ENCODE measurements at regions not wholly inside any gene's neighbourhood (a gene's known extent, or its start where the extent isn't known, plus 50 kb on each side); places are given as distances from the start of the nearest gene placed in this dataset.

GRCh38 chr12:105667973-105668743 is 337.7 kb downstream of the C12orf75 start:
- no peak for TF ChIP-seq CTCF (IDR thresholded peaks at IDR 0.05)
- Histone ChIP-seq H3K36me3 (no peaks in the 10 kb centered on the region), H3K27ac (no peak overlapping the region), H3K4me1 (ENCODE audit: control insufficient read depth in 1 of 2, insufficient read depth in 1 of 2, low read depth in 1 of 2, low read length in 1 of 2) (no peaks in the 10 kb centered on the region), H3K27me3 (no peaks in the 10 kb centered on the region), H3K9me3 (no peaks in the 10 kb centered on the region), H3K4me3 (ENCODE audit: low read depth in 1 of 2, low read length in 1 of 2) (no peak overlapping the region)

GRCh38 chr12:105670672-105671071 is 340.2 kb downstream of the C12orf75 start:
- Histone ChIP-seq H3K27ac (no peak overlapping the region), H3K27me3 (no peaks in the 10 kb centered on the region), H3K36me3 (no peaks in the 10 kb centered on the region), H3K4me3 (ENCODE audit: low read depth in 1 of 2, low read length in 1 of 2) (no peak overlapping the region), H3K9me3 (no peaks in the 10 kb centered on the region), H3K4me1 (ENCODE audit: control insufficient read depth in 1 of 2, insufficient read depth in 1 of 2, low read depth in 1 of 2, low read length in 1 of 2) (no peaks in the 10 kb centered on the region)
- no peak for TF ChIP-seq CTCF (IDR thresholded peaks at IDR 0.05)

- Histone ChIP-seq H3K36me3 (no peaks in the 10 kb centered on the region), H3K27ac (no peak overlapping the region), H3K27me3 (no peaks in the 10 kb centered on the region), H3K4me3 (ENCODE audit: low read depth in 1 of 2, low read length in 1 of 2) (no peak overlapping the region), H3K4me1 (ENCODE audit: control insufficient read depth in 1 of 2, insufficient read depth in 1 of 2, low read depth in 1 of 2, low read length in 1 of 2) (no peaks in the 10 kb centered on the region), H3K9me3 (no peaks in the 10 kb centered on the region)
- TF ChIP-seq CTCF (IDR thresholded peaks at IDR 0.05) = no peak
These were observed 341.2 kb downstream of the C12orf75 start for GRCh38 chr12:105671720-105672119.

- no peak overlapping the region for H3K27ac ChIP-seq
- no peak for TF ChIP-seq CTCF (IDR thresholded peaks at IDR 0.05)
- H3K27me3 ChIP-seq = no peaks in the 10 kb centered on the region
- no peaks in the 10 kb centered on the region for H3K36me3 ChIP-seq
- no peaks in the 10 kb centered on the region for H3K4me1 ChIP-seq (ENCODE audit: control insufficient read depth in 1 of 2, insufficient read depth in 1 of 2, low read depth in 1 of 2, low read length in 1 of 2)
- H3K9me3 ChIP-seq = no peaks in the 10 kb centered on the region
- no peak overlapping the region for H3K4me3 ChIP-seq (ENCODE audit: low read depth in 1 of 2, low read length in 1 of 2)
These were observed 341.9 kb downstream of the C12orf75 start for GRCh38 chr12:105672121-105672975.

- H3K27ac ChIP-seq = no peak overlapping the region
- H3K36me3 ChIP-seq = no peaks in the 10 kb centered on the region
- H3K4me1 ChIP-seq (ENCODE audit: control insufficient read depth in 1 of 2, insufficient read depth in 1 of 2, low read depth in 1 of 2, low read length in 1 of 2) = no peaks in the 10 kb centered on the region
- no peaks in the 10 kb centered on the region for H3K27me3 ChIP-seq
- H3K4me3 ChIP-seq (ENCODE audit: low read depth in 1 of 2, low read length in 1 of 2) = no peak overlapping the region
- no peak for TF ChIP-seq CTCF (IDR thresholded peaks at IDR 0.05)
- H3K9me3 ChIP-seq = no peaks in the 10 kb centered on the region
These were observed 344.6 kb downstream of the C12orf75 start for GRCh38 chr12:105674871-105675699.

Data from neutrophil (primary cell).